GM12878 (cell line): ENCODE measurements at regions not wholly inside any gene's neighbourhood (a gene's known extent, or its start where the extent isn't known, plus 50 kb on each side); places are given as distances from the start of the nearest gene placed in this dataset.

ENCODE experiments used
- ATAC-seq: fragments of 200-7000 bp; cut with Tn5 transposase; 3 replicates; pipeline ENCODE4 v1.9.1; 2020; ENCODE audit warnings: mild to moderate bottlenecking, moderate library complexity
- BruUV-seq: library from RNA; stranded (reverse); fragments of 400-500 nt; replicated peaks from 2 replicates; lab custom pipeline; 2021; lab: Mats Ljungman, UMichigan
- CTCF ChIA-PET: fragments of 300-600 bp; sonication (Branson Sonifier 250); formaldehyde crosslinking; extraction: SDS; loops from one replicate; lab custom pipeline; 2021; ENCODE audit warnings: inconsistent platforms; lab: Yijun Ruan, JAX
- POLR2A ChIA-PET: fragments of 350-600 bp; formaldehyde crosslinking; extraction: SDS; loops from one replicate; lab custom pipeline; 2021; ENCODE audit warnings: inconsistent platforms; lab: Charles Lee
- RAD21 ChIA-PET: fragments of 300-600 bp; sonication (Branson Sonifier 250); formaldehyde crosslinking; loops from one replicate; lab custom pipeline; 2023; ENCODE audit warnings: antibody characterized with exemption; ENCODE audit not compliant: unreplicated experiment; lab: Charles Lee
- SMC1A ChIA-PET: fragments of 300-600 bp; sonication (Branson Sonifier 250); formaldehyde crosslinking; loops from one replicate; lab custom pipeline; 2023; ENCODE audit not compliant: unreplicated experiment, uncharacterized antibody; lab: Charles Lee
- DNase-seq: peaks from one replicate; pipeline ENCODE4 v3.0.0-alpha.2; 2011; ENCODE audit warnings: low read depth, low spot score
- FAIRE-seq: peaks from 3 replicates; lab custom pipeline; 2011; peaks lifted over from hg19 to GRCh38; lab: Jason Lieb, UNC
- H2AFZ ChIP-seq: 2 replicates; pipeline ENCODE4 v1.6.0; 2011; ENCODE audit warnings: low read depth, low read length, control low read depth; ENCODE audit not compliant: control insufficient read depth
- H3K27ac ChIP-seq: 2 replicates; pipeline ENCODE4 v1.5.1; 2011; ENCODE audit warnings: control low read depth; ENCODE audit not compliant: control insufficient read depth, insufficient read depth
- H3K27me3 ChIP-seq, 2 experiments: replicated peaks in 1 of 2; 2 replicates each; pipeline versions ENCODE4 v1.6.0 to v1.6.1; 2011; ENCODE audit warnings: low read length in 1 of 2; ENCODE audit not compliant: control insufficient read depth in 2 of 2, insufficient read depth in 2 of 2
- H3K36me3 ChIP-seq, 2 experiments: 2 replicates each; pipeline ENCODE4 v1.5.1; 2011; ENCODE audit warnings: low read length in 1 of 2; ENCODE audit not compliant: control insufficient read depth in 2 of 2, insufficient read depth in 2 of 2
- H3K4me1 ChIP-seq: 2 replicates; pipeline ENCODE4 v1.6.1; 2011; ENCODE audit warnings: mild to moderate bottlenecking, low read length, moderate library complexity, mixed read lengths; ENCODE audit not compliant: control insufficient read depth, insufficient read depth
- H3K4me2 ChIP-seq: 2 replicates; pipeline ENCODE4 v1.6.0; 2011; ENCODE audit warnings: control low read depth; ENCODE audit not compliant: control insufficient read depth, insufficient read depth
- H3K4me3 ChIP-seq: fragments of 200-600 bp; sonication (generic); 2 replicates; pipeline ENCODE4 v1.5.1; 2016
- H3K79me2 ChIP-seq: 2 replicates; pipeline ENCODE4 v1.6.0; 2011; ENCODE audit warnings: low read length; ENCODE audit not compliant: control insufficient read depth, insufficient read depth
- H3K9ac ChIP-seq: 2 replicates; pipeline ENCODE4 v1.8.0; 2011; ENCODE audit warnings: low read length, control low read depth, mixed read lengths; ENCODE audit not compliant: control insufficient read depth, insufficient read depth
- H3K9me3 ChIP-seq: replicated peaks from 3 replicates; pipeline ENCODE4 v1.5.1; 2011; ENCODE audit warnings: mild to moderate bottlenecking, low read length; ENCODE audit not compliant: control insufficient read depth, insufficient read depth
- H4K20me1 ChIP-seq: 2 replicates; pipeline ENCODE4 v1.6.0; 2011; ENCODE audit not compliant: control insufficient read depth, insufficient read depth
- ASH2L ChIP-seq: fragments of 300-600, 200-600 bp; sonication (generic); IDR thresholded peaks from 2 replicates; pipeline ENCODE4 v1.6.1; 2017; ENCODE audit warnings: low read depth, mild to moderate bottlenecking, borderline replicate concordance
- BMI1 ChIP-seq: fragments of 450-650 bp; IDR thresholded peaks from 2 replicates; pipeline ENCODE4 v1.6.1; 2016; ENCODE audit warnings: mild to moderate bottlenecking, moderate library complexity, borderline replicate concordance
- BRCA1 ChIP-seq: IDR thresholded peaks from 2 replicates; pipeline ENCODE4 v1.6.1; 2011; ENCODE audit warnings: low read depth, low read length, improper control_type of control experiment
- CHD4 ChIP-seq: fragments of 200-600 bp; sonication (generic); IDR thresholded peaks from 2 replicates; pipeline ENCODE4 v1.6.1; 2016; ENCODE audit warnings: mild to moderate bottlenecking
- FOS ChIP-seq: IDR thresholded peaks from 3 replicates; pipeline ENCODE4 v1.6.1; 2011; ENCODE audit warnings: borderline replicate concordance; ENCODE audit not compliant: insufficient read length; ENCODE audit errors: extremely low read depth
- FOXM1 ChIP-seq: IDR thresholded peaks from 2 replicates; pipeline ENCODE4 v1.6.1; 2012; ENCODE audit warnings: low read depth, mild to moderate bottlenecking, inconsistent platforms, low read length, moderate library complexity
- NBN ChIP-seq: fragments of 450-650 bp; IDR thresholded peaks from 2 replicates; pipeline ENCODE4 v1.6.1; 2016
- NFIC ChIP-seq: IDR thresholded peaks from 2 replicates; pipeline ENCODE4 v1.6.1; 2012; ENCODE audit warnings: low read depth, mild to moderate bottlenecking, inconsistent platforms, low read length, moderate library complexity
- NFXL1 ChIP-seq: fragments of 450-650 bp; IDR thresholded peaks from 2 replicates; pipeline ENCODE4 v1.6.1; 2017; ENCODE audit warnings: antibody characterized with exemption, mild to moderate bottlenecking, borderline replicate concordance
- POLR2A ChIP-seq: IDR thresholded peaks from 2 replicates; pipeline ENCODE4 v1.6.1; 2011; ENCODE audit warnings: low read depth, mild to moderate bottlenecking, low read length
- RUNX3 ChIP-seq: IDR thresholded peaks from 2 replicates; pipeline ENCODE4 v1.6.1; 2012; ENCODE audit warnings: low read length, inconsistent platforms
- SIX5 ChIP-seq: IDR thresholded peaks from 2 replicates; pipeline ENCODE4 v1.6.1; 2011; ENCODE audit warnings: mild to moderate bottlenecking, low read depth, low read length, moderate library complexity; ENCODE audit not compliant: severe bottlenecking
- SMAD1 ChIP-seq: fragments of 450-650 bp; IDR thresholded peaks from 2 replicates; pipeline ENCODE4 v1.6.1; 2018; ENCODE audit warnings: mild to moderate bottlenecking, low read depth; ENCODE audit not compliant: partially characterized antibody
- SMARCA5 ChIP-seq: fragments of 450-650 bp; IDR thresholded peaks from 2 replicates; pipeline ENCODE4 v1.6.1; 2017; ENCODE audit warnings: mild to moderate bottlenecking
- TAF1 ChIP-seq: IDR thresholded peaks from 2 replicates; pipeline ENCODE4 v1.6.1; 2011; ENCODE audit warnings: mild to moderate bottlenecking, low read depth, low read length, borderline replicate concordance
- TARDBP ChIP-seq: IDR thresholded peaks from 2 replicates; pipeline ENCODE4 v1.6.1; 2016; ENCODE audit warnings: borderline replicate concordance
- ZNF217 ChIP-seq: fragments of 450-650 bp; IDR thresholded peaks from 2 replicates; pipeline ENCODE4 v1.6.1; 2017; ENCODE audit warnings: antibody characterized with exemption, mild to moderate bottlenecking
- WGBS: methylation state at CpG from one replicate; pipeline ENCODE4 v1.1.6; 2016; ENCODE audit warnings: low lambda C conversion rate; ENCODE audit not compliant: insufficient replicate concordance, insufficient coverage; ENCODE audit errors: missing lambda C conversion rate; 5-methylcytosine and 5-hydroxymethylcytosine counted together
- in situ Hi-C: fragments of 300-500 bp; cut with MboI; formaldehyde crosslinking; loops from 9 replicates; pipeline ENCODE4 v1.14.3; 2018; ENCODE audit warnings: mixed read lengths
- intact Hi-C: fragments of 100-400 bp; cut with micrococcal nuclease; formaldehyde crosslinking; loops from one replicate; pipeline ENCODE4 v1.14.2; 2022; ENCODE audit not compliant: unreplicated experiment
- TF ChIP-seq, protein P1 (sequence below): fragments of 450-650 bp; IDR thresholded peaks from 2 replicates; pipeline ENCODE4 v1.6.1; 2018; ENCODE audit warnings: mild to moderate bottlenecking, low read depth, moderate library complexity; ENCODE audit not compliant: partially characterized antibody
- TF ChIP-seq, protein P2 (sequence below): fragments of 150-350 bp; IDR thresholded peaks from 2 replicates; pipeline ENCODE4 v1.6.1; 2014; ENCODE audit warnings: mild to moderate bottlenecking, low read depth, low read length
- TF ChIP-seq, protein P3 (sequence below): IDR thresholded peaks from 2 replicates; pipeline ENCODE4 v1.6.1; 2012; ENCODE audit warnings: low read depth, low read length, improper control_type of control experiment

DNA sequence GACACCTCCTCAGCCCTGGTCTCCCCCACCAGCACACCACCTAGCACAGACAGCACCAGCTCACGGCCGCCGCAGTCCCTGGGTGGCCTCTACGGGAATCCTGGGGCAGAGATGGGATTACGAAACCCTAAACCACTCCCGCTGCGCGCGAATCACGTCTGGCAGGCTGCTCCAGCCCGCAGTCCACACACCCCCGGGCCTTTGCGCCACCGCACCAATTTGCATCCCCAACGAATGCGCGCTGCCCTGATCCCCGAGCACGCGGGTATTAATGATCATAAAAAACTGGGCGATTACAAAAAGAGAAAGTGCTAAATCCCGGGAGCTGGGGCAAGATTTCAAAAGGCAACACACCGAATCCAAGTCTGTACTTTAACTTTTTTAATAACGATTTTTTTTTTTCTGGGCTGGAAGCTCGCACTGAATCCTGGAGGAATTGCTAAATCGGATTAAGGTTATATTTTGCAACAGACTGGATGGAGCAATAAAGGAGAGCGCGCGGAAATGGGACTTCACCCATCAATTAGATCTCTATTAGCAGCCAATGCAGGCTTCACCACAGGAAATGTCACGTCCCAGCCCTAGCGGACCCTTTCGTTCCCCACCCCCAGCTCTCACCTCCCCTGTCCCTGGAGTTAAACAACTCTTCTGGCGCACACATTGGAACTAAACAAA is 69.8 kb upstream of the TMEM33 start (continued):
- TF ChIP-seq, protein P1, sequence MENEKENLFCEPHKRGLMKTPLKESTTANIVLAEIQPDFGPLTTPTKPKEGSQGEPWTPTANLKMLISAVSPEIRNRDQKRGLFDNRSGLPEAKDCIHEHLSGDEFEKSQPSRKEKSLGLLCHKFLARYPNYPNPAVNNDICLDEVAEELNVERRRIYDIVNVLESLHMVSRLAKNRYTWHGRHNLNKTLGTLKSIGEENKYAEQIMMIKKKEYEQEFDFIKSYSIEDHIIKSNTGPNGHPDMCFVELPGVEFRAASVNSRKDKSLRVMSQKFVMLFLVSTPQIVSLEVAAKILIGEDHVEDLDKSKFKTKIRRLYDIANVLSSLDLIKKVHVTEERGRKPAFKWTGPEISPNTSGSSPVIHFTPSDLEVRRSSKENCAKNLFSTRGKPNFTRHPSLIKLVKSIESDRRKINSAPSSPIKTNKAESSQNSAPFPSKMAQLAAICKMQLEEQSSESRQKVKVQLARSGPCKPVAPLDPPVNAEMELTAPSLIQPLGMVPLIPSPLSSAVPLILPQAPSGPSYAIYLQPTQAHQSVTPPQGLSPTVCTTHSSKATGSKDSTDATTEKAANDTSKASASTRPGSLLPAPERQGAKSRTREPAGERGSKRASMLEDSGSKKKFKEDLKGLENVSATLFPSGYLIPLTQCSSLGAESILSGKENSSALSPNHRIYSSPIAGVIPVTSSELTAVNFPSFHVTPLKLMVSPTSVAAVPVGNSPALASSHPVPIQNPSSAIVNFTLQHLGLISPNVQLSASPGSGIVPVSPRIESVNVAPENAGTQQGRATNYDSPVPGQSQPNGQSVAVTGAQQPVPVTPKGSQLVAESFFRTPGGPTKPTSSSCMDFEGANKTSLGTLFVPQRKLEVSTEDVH, result no peak
- TF ChIP-seq NBN, result no peak
- TF ChIP-seq SIX5, result no peak
- TF ChIP-seq FOXM1, result no peak

DNA sequence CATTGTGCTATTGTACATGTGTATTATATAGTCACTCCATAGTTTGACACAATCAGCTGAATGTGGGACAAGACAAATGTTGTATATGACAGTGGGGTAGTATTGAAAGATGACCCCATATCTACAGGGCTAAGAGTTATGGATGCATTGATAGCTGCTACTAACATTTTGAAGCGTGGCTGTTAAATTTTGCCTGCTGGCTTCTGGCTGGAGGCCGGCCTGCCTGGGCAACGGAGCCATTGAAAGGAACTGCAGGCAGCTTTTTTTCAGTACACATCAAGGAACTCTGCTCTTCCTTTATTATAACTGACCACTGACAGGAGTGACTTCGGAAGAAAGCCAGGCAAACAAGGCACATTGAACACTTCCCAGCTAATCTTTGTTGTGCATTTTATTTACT is 76.1 kb upstream of the TMEM33 start:
- TF ChIP-seq POLR2A (no peak), TAF1 (no peak), ZNF217 (no peak), NBN (no peak), BRCA1 (no peak), SMARCA5 (no peak), ASH2L (no peak), RUNX3 (no peak), TARDBP (no peak), NFXL1 (no peak), FOS (no peak), NFIC (no peak), BMI1 (no peak), SMAD1 (no peak), CHD4 (no peak)
- TF ChIP-seq, protein P2, sequence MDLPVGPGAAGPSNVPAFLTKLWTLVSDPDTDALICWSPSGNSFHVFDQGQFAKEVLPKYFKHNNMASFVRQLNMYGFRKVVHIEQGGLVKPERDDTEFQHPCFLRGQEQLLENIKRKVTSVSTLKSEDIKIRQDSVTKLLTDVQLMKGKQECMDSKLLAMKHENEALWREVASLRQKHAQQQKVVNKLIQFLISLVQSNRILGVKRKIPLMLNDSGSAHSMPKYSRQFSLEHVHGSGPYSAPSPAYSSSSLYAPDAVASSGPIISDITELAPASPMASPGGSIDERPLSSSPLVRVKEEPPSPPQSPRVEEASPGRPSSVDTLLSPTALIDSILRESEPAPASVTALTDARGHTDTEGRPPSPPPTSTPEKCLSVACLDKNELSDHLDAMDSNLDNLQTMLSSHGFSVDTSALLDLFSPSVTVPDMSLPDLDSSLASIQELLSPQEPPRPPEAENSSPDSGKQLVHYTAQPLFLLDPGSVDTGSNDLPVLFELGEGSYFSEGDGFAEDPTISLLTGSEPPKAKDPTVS, result no peak
- TF ChIP-seq, protein P3, sequence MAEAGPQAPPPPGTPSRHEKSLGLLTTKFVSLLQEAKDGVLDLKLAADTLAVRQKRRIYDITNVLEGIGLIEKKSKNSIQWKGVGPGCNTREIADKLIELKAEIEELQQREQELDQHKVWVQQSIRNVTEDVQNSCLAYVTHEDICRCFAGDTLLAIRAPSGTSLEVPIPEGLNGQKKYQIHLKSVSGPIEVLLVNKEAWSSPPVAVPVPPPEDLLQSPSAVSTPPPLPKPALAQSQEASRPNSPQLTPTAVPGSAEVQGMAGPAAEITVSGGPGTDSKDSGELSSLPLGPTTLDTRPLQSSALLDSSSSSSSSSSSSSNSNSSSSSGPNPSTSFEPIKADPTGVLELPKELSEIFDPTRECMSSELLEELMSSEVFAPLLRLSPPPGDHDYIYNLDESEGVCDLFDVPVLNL, result no peak
- Histone ChIP-seq H3K27ac (no peak overlapping the region), H3K9ac (no peak overlapping the region), H4K20me1 (no peaks in the 10 kb centered on the region), H3K9me3 (no peaks in the 10 kb centered on the region; the same call in 2 of the 3 replicates), H3K4me2 (no peak overlapping the region), H3K4me1 (peaks cover 3% of the 10 kb centered on the region), H3K36me3 (no peaks in the 10 kb centered on the region), H3K27me3 (no peaks in the 10 kb centered on the region; a peak in 2 of 4 replicates), H2AFZ (no peak overlapping the region), H3K4me3 (no peak overlapping the region), H3K79me2 (no peaks in the 10 kb centered on the region)
- FAIRE-seq (no peak), ATAC-seq (no peak), DNase-seq (no peak)
- in situ Hi-C loops (no loop called here), intact Hi-C loops (no loop called here)
- RAD21 ChIA-PET, result no interaction called here
- POLR2A ChIA-PET, result interaction anchor here (0.6 kb wide), 1 partner anchor 21 kb away, joined by 9 read pairs; no protein-coding TSS in a partner anchor
- SMC1A ChIA-PET, result interaction anchor here (1.6 kb wide), 1 partner anchor 10 kb away, joined by 3 read pairs; no protein-coding TSS in a partner anchor
- BruUV-seq, result no TSS peak
- 37% methylated on average over 4 of the region's 4 CpGs for WGBS
- CTCF ChIA-PET, result interaction anchor here (1.6 kb wide), 1 partner anchor 24 kb away, joined by 4 read pairs; no protein-coding TSS in a partner anchor
